HCT116 (cell line): ENCODE measurements at regions not wholly inside any gene's neighbourhood (a gene's known extent, or its start where the extent isn't known, plus 50 kb on each side); places are given as distances from the start of the nearest gene placed in this dataset.

ENCODE experiments used
- ATAC-seq: fragments of 200-7000 bp; cut with Tn5 transposase; 2 replicates; pipeline ENCODE4 v1.9.1; 2020; ENCODE audit warnings: mild to moderate bottlenecking, moderate library complexity
- BruUV-seq: library from RNA; stranded (reverse); fragments of 400-500 nt; replicated peaks from 2 replicates; lab custom pipeline; 2021; lab: Mats Ljungman, UMichigan
- CTCF ChIA-PET: fragments of 300-600 bp; sonication (Branson Sonifier 250); formaldehyde crosslinking; loops from one replicate; lab custom pipeline; 2021; ENCODE audit warnings: antibody characterized with exemption; lab: Charles Lee
- POLR2A ChIA-PET: fragments of 300-600, 350-600 bp; sonication (Branson Sonifier 250); formaldehyde crosslinking; loops from one replicate; lab custom pipeline; 2021; ENCODE audit warnings: antibody characterized with exemption; lab: Charles Lee
- RAD21 ChIA-PET, 2 experiments: fragments of 300-600 bp; sonication (Branson Sonifier 250); formaldehyde crosslinking; loops; one replicate each; lab custom pipeline; 2023; ENCODE audit warnings: low total read pairs in 2 of 2; ENCODE audit not compliant: uncharacterized antibody in 2 of 2, unreplicated experiment in 2 of 2, low non-redundant PET in 1 of 2; lab: Charles Lee
- DNase-seq: peaks from one replicate; pipeline ENCODE4 v3.0.0-alpha.2; 2010; ENCODE audit warnings: low read depth, low spot score
- H2AFZ ChIP-seq: fragments of 200-600 bp; shearing (Covaris generic), sonication (generic); 2 replicates; pipeline ENCODE4 v1.6.1; 2017; ENCODE audit warnings: low read depth, mixed run types, mixed read lengths, antibody characterized with exemption, low read length; ENCODE audit not compliant: poor library complexity, severe bottlenecking
- H3K27ac ChIP-seq: 2 replicates; pipeline ENCODE4 v1.5.1; 2012; ENCODE audit warnings: low read depth, low read length
- H3K27me3 ChIP-seq: fragments of 200-600 bp; sonication (generic); 2 replicates; pipeline ENCODE4 v1.6.1; 2016; ENCODE audit warnings: mixed run types, low read length, mixed read lengths; ENCODE audit not compliant: insufficient read depth
- H3K36me3 ChIP-seq, 2 experiments: fragments of 200-500 bp in 1 of 2; fragments of 200-600 bp in 1 of 2; sonication (Bioruptor generic) in 1 of 2; sonication (generic) in 1 of 2; 2 replicates each; pipeline versions ENCODE4 v1.5.1 to v1.6.1; 2014 to 2016; ENCODE audit warnings: low read length in 2 of 2, inconsistent platforms in 1 of 2, mixed read lengths in 1 of 2, mixed run types in 1 of 2; ENCODE audit not compliant: insufficient read depth in 2 of 2, control insufficient read depth in 1 of 2
- H3K4me1 ChIP-seq, 2 experiments: fragments of 200-600 bp in 1 of 2; sonication (generic) in 1 of 2; 2 replicates each; pipeline versions ENCODE4 v1.5.1 to v1.6.1; 2012 to 2017; ENCODE audit warnings: low read length in 2 of 2, inconsistent platforms in 1 of 2, mild to moderate bottlenecking in 1 of 2, mixed read lengths in 1 of 2, mixed run types in 1 of 2, moderate library complexity in 1 of 2; ENCODE audit not compliant: insufficient read depth in 2 of 2, control insufficient read depth in 1 of 2
- H3K4me2 ChIP-seq: fragments of 200-600 bp; sonication (generic); 2 replicates; pipeline ENCODE4 v1.6.1; 2017; ENCODE audit warnings: mixed run types, low read length, mixed read lengths
- H3K4me3 ChIP-seq, 2 experiments: fragments of 200-600 bp in 1 of 2; sonication (generic) in 1 of 2; replicated peaks in 1 of 2; 2 replicates each; pipeline ENCODE4 v1.5.1; 2011 to 2016; ENCODE audit warnings: low read length in 2 of 2, control low read depth in 1 of 2, low read depth in 1 of 2, mild to moderate bottlenecking in 1 of 2, mixed read lengths in 1 of 2, mixed run types in 1 of 2
- H3K79me2 ChIP-seq: fragments of 200-600 bp; sonication (generic); 2 replicates; pipeline ENCODE4 v1.6.1; 2017; ENCODE audit warnings: mild to moderate bottlenecking, mixed run types, low read length, moderate library complexity, mixed read lengths; ENCODE audit not compliant: insufficient read depth
- H3K9ac ChIP-seq: fragments of 200-600 bp; sonication (generic); 2 replicates; pipeline ENCODE4 v1.6.1; 2016; ENCODE audit warnings: low read length, mixed read lengths
- H3K9me2 ChIP-seq: fragments of 200-600 bp; sonication (generic), shearing (Covaris generic); 2 replicates; pipeline ENCODE4 v1.6.1; 2017; ENCODE audit warnings: mixed run types, mild to moderate bottlenecking, moderate library complexity; ENCODE audit not compliant: insufficient read depth
- H3K9me3 ChIP-seq, 2 experiments: fragments of 200-500 bp in 1 of 2; fragments of 200-600 bp in 1 of 2; sonication (Bioruptor generic) in 1 of 2; sonication (generic) in 1 of 2; 2 replicates each; pipeline ENCODE4 v1.6.1; 2014 to 2017; ENCODE audit warnings: low read length in 2 of 2, mixed read lengths in 2 of 2, inconsistent platforms in 1 of 2, low read depth in 1 of 2, mild to moderate bottlenecking in 1 of 2, mixed run types in 1 of 2, moderate library complexity in 1 of 2; ENCODE audit not compliant: control insufficient read depth in 1 of 2, insufficient read depth in 1 of 2
- H4K20me1 ChIP-seq: fragments of 200-600 bp; sonication (generic), shearing (Covaris generic); 2 replicates; pipeline ENCODE4 v1.6.1; 2017; ENCODE audit warnings: mixed run types, mild to moderate bottlenecking, moderate library complexity; ENCODE audit not compliant: insufficient read depth
- ATF3 ChIP-seq: IDR thresholded peaks from 2 replicates; pipeline ENCODE4 v1.6.1; 2012
- CBX3 ChIP-seq: IDR thresholded peaks from 2 replicates; pipeline ENCODE4 v1.6.1; 2012; ENCODE audit warnings: low read depth
- CEBPB ChIP-seq: IDR thresholded peaks from 2 replicates; pipeline ENCODE4 v1.6.1; 2012; ENCODE audit warnings: low read depth
- EGR1 ChIP-seq: IDR thresholded peaks from 2 replicates; pipeline ENCODE4 v1.6.1; 2012; ENCODE audit warnings: low read depth
- ELF1 ChIP-seq: IDR thresholded peaks from 2 replicates; pipeline ENCODE4 v1.6.1; 2012; ENCODE audit warnings: low read depth, borderline replicate concordance
- EZH2phosphoT487 ChIP-seq: fragments of 200-600 bp; IDR thresholded peaks from 2 replicates; pipeline ENCODE4 v1.6.1; 2018; ENCODE audit warnings: antibody characterized with exemption, borderline replicate concordance
- JUND ChIP-seq: IDR thresholded peaks from 2 replicates; pipeline ENCODE4 v1.6.1; 2012
- POLR2A ChIP-seq: IDR thresholded peaks from 2 replicates; pipeline ENCODE4 v1.7.0; 2011; ENCODE audit warnings: borderline replicate concordance; ENCODE audit not compliant: insufficient read depth, insufficient read length; ENCODE audit errors: extremely low read depth
- RAD21 ChIP-seq: IDR thresholded peaks from 2 replicates; pipeline ENCODE4 v1.6.1; 2012; ENCODE audit warnings: low read depth, mild to moderate bottlenecking
- SIN3A ChIP-seq: IDR thresholded peaks from 2 replicates; pipeline ENCODE4 v1.6.1; 2012; ENCODE audit warnings: low read depth
- YY1 ChIP-seq: IDR thresholded peaks from 2 replicates; pipeline ENCODE4 v1.6.1; 2011; ENCODE audit warnings: low read length, low read depth, moderate library complexity, mild to moderate bottlenecking; ENCODE audit not compliant: insufficient replicate concordance; ENCODE audit errors: extremely low read depth
- ZBTB33 ChIP-seq: IDR thresholded peaks from 2 replicates; pipeline ENCODE4 v1.6.1; 2011; ENCODE audit warnings: mild to moderate bottlenecking, low read length, moderate library complexity; ENCODE audit not compliant: insufficient replicate concordance; ENCODE audit errors: extremely low read depth
- ZFX ChIP-seq: fragments of 450-650 bp; IDR thresholded peaks from 2 replicates; pipeline ENCODE4 v1.6.1; 2017
- ZNF274 ChIP-seq: fragments of 200-500 bp; sonication (Bioruptor generic); IDR thresholded peaks from 2 replicates; pipeline ENCODE4 v1.6.1; 2014; ENCODE audit warnings: mild to moderate bottlenecking, low read depth, low read length, inconsistent platforms
- intact Hi-C: fragments of 100-400 bp; cut with micrococcal nuclease; formaldehyde crosslinking; loops from 2 replicates; pipeline ENCODE4 v1.10.0; 2022
- TF ChIP-seq, protein P1 (sequence below), 3 experiments: fragments of 200-600 bp in 1 of 3; sonication (generic) in 1 of 3; IDR thresholded peaks in 2 of 3; conservative IDR thresholded peaks in 1 of 3; 2 replicates each; pipeline ENCODE4 v1.5.1; 2012 to 2017; ENCODE audit warnings: low read depth in 2 of 3, low read length in 2 of 3, antibody characterized with exemption in 1 of 3, borderline replicate concordance in 1 of 3, control low read depth in 1 of 3, mild to moderate bottlenecking in 1 of 3, mixed read lengths in 1 of 3, mixed run types in 1 of 3, moderate library complexity in 1 of 3; ENCODE audit not compliant: insufficient read depth in 1 of 3
- TF ChIP-seq, protein P2 (sequence below): IDR thresholded peaks from 2 replicates; pipeline ENCODE4 v1.6.1; 2012

DNA sequence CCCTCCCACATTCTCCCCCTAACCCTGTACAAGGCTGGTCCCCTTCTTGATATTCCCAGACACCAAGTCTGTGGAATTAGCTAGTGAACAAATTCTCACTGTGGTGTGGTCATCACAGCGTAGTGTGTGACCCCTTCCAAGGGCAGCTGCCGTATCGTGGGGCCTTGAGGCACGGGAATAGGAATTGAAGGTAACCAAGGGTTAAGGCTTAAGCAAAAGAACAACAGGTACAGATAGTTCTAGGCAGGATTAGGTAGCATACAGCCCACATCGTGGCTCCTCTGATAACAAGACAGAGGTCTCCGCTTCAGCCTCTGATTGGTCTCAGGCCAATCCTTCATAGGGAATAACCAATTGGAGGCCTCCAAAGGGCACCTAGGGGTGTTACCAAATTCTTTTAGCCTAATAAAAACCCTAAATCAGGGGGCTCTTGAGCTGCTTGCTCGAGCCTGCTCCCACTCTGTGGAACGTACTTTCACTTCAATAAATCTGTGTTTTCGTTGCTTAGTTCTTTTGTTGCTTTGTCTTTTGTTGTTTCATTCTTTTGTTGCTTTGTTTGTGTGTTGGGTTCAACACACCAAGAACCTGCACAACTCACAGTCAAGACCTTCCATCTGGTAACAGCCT is 64.7 kb downstream of the GPR6 start:
- RAD21 ChIA-PET = no interaction called here

DNA sequence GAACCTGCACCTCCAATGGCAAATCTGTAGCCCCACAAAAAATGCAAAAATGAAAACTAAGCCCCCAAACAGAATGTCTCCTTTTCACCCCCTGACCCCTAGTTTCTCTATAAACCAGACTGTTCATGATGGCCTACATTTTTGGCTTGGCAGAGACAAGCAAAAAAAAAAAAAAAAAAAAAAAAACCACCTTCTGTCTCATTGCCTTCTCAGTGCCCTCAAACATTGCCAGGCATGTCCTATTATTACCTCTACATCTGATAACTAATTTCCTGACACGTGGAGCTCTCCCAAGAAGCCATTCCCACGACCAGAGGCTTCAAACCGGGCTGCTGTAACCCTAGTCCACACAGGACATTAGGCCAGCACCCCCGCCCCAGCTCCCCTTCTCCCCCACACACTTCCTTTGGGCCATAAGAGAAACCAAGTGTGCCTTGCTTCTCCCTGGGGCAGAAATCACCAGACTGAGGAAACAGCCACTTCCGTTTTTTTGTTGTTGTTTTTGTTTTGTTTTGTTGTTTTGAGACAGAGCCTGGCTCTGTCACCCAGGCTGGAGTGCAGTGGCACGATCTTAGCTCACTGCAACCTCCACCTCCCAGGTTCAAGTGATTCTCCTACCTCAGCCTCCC is 65.4 kb downstream of the GPR6 start:
- Histone ChIP-seq H3K9me2 (no peaks in the 10 kb centered on the region), H3K9ac (no peak overlapping the region), H4K20me1 (no peaks in the 10 kb centered on the region), H3K4me1 (peaks cover 2 to 21% of the 10 kb centered on the region in 2 experiments; a peak in 3 of 4 replicates), H3K79me2 (no peaks in the 10 kb centered on the region), H3K9me3 (no peaks in the 10 kb centered on the region), H3K27ac (no peak overlapping the region), H3K36me3 (no peaks in the 10 kb centered on the region), H3K27me3 (no peaks in the 10 kb centered on the region), H3K4me3 (no peak overlapping the region), H3K4me2 (no peak overlapping the region), H2AFZ (no peak overlapping the region)
- RAD21 ChIA-PET = interaction anchor here in 1 of 2 experiments (0.7 kb wide), 2 partner anchors 13 to 130 kb away, joined by 3 to 9 read pairs; no protein-coding TSS in a partner anchor
- no TSS peak for BruUV-seq
- no peak for ATAC-seq
- POLR2A ChIA-PET = no interaction called here
- CTCF ChIA-PET = interaction anchor here (2.8 kb wide), 1 partner anchor 151 kb away, joined by 6 read pairs; no protein-coding TSS in a partner anchor
- DNase-seq = no peak
- intact Hi-C loops = no loop called here
- TF ChIP-seq POLR2A = no peak
- TF ChIP-seq ZBTB33 = no peak
- no peak for TF ChIP-seq EGR1
- TF ChIP-seq EZH2phosphoT487 = no peak
- TF ChIP-seq, protein P1, sequence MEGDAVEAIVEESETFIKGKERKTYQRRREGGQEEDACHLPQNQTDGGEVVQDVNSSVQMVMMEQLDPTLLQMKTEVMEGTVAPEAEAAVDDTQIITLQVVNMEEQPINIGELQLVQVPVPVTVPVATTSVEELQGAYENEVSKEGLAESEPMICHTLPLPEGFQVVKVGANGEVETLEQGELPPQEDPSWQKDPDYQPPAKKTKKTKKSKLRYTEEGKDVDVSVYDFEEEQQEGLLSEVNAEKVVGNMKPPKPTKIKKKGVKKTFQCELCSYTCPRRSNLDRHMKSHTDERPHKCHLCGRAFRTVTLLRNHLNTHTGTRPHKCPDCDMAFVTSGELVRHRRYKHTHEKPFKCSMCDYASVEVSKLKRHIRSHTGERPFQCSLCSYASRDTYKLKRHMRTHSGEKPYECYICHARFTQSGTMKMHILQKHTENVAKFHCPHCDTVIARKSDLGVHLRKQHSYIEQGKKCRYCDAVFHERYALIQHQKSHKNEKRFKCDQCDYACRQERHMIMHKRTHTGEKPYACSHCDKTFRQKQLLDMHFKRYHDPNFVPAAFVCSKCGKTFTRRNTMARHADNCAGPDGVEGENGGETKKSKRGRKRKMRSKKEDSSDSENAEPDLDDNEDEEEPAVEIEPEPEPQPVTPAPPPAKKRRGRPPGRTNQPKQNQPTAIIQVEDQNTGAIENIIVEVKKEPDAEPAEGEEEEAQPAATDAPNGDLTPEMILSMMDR (IDR thresholded peaks at IDR 0.05 in 2 of 3, conservative IDR thresholded peaks at IDR 0.05 in 1 of 3; ENCODE audit: borderline replicate concordance in 1 of 3, insufficient read depth in 1 of 3, low read depth in 2 of 3, low read length in 2 of 3) = no peak
- TF ChIP-seq RAD21 = no peak
- no peak for TF ChIP-seq YY1
- TF ChIP-seq ZNF274 = no peak
- no peak for TF ChIP-seq ELF1
- no peak for TF ChIP-seq JUND
- TF ChIP-seq SIN3A = no peak
- TF ChIP-seq ATF3 = no peak
- TF ChIP-seq, protein P2, sequence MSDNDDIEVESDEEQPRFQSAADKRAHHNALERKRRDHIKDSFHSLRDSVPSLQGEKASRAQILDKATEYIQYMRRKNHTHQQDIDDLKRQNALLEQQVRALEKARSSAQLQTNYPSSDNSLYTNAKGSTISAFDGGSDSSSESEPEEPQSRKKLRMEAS = no peak
- TF ChIP-seq ZFX = no peak
- no peak for TF ChIP-seq CBX3

More for the DNA sequence above, 64.7 kb downstream of the GPR6 start:
- BruUV-seq = no TSS peak
- no peaks in the 10 kb centered on the region for H3K9me2 ChIP-seq
- H3K4me2 ChIP-seq = no peak overlapping the region
- no peaks in the 10 kb centered on the region for H4K20me1 ChIP-seq
- DNase-seq (no peak), ATAC-seq (no peak)
- no peak overlapping the region for H3K9ac ChIP-seq
- POLR2A ChIA-PET = no interaction called here
- H3K4me3 ChIP-seq = no peak overlapping the region
- intact Hi-C loops = no loop called here
- no peaks in the 10 kb centered on the region for H3K36me3 ChIP-seq
- no peaks in the 10 kb centered on the region for H3K79me2 ChIP-seq
- no peak for TF ChIP-seq CEBPB
- H3K9me3 ChIP-seq = no peaks in the 10 kb centered on the region
- H2AFZ ChIP-seq = no peak overlapping the region
- CTCF ChIA-PET = interaction anchor here (2.8 kb wide), 1 partner anchor 150 kb away, joined by 6 read pairs; no protein-coding TSS in a partner anchor
- no peak overlapping the region for H3K27ac ChIP-seq
- H3K27me3 ChIP-seq = no peaks in the 10 kb centered on the region
- H3K4me1 ChIP-seq = peaks cover 2 to 21% of the 10 kb centered on the region in 2 experiments; a peak in 3 of 4 replicates
